HG02759 (cell line): ENCODE measurements at regions not wholly inside any gene's neighbourhood (a gene's known extent, or its start where the extent isn't known, plus 50 kb on each side); places are given as distances from the start of the nearest gene placed in this dataset.

Source experiments
- ATAC-seq: cut with Tn5 transposase; IDR thresholded peaks from one replicate; pipeline ENCODE4 v1.9.1; 2021; ENCODE audit warnings: mild to moderate bottlenecking, moderate library complexity; ENCODE audit not compliant: unreplicated experiment

DNA sequence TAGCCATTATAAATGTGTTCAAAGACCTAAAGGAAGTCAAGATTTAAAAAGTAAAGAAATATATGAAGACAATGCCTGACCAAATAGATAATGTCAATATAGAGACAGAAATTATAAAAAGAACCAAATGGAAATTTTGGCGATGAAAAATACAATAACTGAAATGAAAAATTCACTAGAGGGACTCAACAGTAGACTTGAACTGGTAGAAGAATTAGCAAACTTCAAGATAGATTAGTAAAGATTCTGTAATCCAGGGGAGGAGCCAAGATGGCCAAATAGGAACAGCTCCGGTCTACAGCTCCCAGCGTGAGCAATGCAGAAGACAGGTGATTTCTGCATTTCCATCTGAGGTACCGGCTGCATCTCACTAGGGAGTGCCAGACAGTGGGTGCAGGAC lies 433.2 kb downstream of the HINT1 start:
- no peak for ATAC-seq

DNA sequence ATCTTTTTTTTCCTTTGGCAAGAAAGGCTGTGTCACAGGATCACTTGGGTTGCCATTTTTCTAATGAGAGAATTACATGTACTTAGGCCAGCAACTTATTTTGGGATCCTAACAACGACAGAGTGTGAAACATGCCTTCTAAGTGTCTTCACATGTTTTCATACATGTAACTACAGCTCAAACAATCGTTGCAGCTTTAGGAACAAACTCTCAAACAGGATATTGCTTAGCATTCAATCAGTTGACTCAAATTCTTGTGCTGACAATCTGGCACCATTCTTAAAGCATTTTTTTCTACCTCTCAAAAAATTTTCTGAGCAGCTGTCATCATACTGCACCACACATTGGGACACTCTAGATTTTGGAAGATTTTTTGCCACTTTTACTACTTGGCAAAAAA lies 435.5 kb downstream of the HINT1 start:
- no peak for ATAC-seq

DNA sequence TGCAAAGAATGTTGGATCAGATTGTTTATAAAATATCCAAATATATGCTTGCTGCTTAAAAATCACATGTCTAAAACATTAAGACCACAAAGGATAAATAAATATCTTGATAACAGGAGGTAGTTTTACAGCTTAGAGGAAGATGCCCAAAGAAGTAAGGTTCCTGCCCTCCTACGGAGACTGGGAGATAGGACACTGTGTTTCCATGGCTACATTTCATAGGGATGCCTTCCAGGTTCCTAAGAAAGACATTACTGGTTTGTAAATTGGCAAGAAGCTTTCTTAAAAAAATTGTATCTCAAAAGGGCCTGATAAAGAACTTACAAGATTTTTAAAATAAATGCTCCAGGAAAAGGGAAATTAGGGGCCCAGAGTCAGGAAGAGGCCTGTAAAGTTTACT lies 437.2 kb downstream of the HINT1 start:
- ATAC-seq, result no peak

DNA sequence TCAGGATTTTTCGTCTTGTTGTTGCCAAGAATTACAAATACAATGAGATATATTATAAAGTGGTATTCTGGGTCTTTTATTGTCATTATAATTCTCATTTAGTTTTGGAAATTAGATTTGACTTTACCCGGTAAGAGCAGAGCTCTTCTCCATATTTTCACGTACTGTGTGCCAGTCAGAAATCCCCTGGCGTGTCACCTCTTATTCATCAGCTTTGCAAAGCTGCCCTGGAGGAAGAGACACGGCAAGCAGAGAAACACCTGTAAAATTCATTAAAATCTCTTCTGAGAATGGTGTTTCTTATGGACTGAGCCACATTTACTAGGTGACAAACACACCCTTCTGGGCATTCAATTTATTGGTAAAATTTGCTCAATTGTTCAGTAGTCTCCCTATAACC lies 440.4 kb downstream of the HINT1 start:
- ATAC-seq, result no peak

DNA sequence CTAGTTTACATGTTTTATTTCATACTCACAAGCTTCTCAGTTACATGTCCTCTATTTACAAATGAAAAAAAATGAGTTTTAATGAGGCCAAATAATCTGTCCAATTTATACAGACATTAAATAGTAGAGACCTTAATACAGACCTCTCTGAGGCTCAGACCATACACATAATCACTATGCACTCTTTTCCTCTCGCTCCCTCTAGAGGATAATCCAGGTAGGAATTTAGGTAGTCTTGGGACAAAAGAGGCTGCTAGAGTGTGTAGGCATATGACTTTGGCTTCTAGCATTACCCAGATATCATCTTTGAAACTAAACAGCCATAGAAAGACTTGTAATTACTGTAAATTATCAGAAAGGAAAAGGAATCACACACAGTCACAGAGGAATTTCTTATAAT lies 444.7 kb downstream of the HINT1 start:
- ATAC-seq, result no peak

DNA sequence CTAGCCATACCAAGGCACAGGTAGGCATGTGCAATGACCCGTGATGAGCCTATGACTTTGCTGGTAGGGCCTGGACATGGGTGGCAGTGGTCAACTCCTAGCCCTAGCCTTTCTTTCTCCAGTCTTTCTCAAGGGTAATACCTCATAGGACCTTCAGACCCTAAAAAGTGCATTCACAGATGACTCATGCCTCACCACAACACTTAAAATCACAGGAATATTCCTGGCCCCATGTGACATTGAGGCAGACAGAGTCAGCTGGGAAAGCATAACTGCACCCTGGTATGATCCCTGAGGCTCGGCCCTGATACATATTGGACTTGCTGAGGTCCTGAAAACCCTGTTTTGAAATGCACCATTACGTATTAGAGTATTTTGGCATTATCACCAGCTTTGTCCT lies 449.5 kb downstream of the HINT1 start:
- no peak for ATAC-seq

DNA sequence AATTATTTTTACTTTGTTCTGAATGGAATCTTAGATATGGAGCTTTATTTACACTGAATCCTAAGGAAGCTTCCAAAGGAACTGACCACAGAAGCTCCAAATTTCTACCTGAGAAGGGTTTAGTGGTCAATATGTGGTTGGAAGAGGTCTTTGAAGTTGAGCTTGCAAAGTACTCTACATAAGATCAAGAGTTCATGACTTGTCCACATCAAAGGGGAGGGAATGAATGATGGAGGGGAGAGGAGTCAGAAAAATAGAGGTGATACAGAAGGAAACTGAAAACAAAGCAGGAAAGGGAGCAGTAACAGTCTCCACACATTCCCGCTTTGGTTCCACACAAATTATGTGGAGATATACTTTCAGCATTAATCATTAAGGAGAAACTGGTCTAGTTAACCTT lies 450.9 kb downstream of the HINT1 start:
- ATAC-seq, result no peak

DNA sequence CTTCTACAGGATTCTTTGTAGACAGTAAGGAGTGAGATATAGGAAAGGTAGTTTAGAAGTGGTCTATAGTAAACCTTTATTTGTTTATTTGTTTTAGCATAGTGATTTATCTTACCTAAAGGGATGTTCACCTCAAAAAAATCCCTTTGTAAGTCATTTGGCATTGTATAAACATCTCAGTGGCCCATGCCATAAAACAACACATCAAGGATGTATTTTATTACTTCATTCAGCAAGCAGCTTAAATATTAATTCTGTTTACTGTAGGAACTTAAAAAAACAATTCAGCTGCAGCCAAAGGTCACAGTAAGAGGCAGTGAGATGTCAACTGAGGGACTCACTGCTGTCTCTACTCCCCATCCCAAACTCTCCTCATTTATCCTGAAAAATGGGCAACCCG lies 452.7 kb downstream of the HINT1 start:
- no peak for ATAC-seq

DNA sequence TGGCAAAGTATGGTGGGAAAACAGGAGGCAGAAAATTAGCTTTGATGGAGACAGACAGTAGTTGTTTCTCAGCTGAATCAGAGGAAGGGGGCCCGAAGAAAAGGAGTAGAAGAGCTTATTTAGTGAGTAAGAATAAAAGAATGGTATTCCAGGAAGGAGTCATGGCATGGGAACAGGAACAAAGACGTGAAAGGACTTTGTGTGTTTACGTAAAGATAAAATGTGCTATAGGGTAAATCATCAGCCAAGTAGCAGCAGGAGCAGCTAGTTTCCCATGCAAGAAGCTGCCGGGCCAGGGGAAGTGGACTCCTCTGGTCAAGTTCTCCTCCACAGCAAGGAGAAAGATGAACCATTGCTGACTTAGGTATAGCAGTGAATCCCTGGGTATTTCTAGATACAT lies 454.5 kb downstream of the HINT1 start:
- ATAC-seq, result no peak

DNA sequence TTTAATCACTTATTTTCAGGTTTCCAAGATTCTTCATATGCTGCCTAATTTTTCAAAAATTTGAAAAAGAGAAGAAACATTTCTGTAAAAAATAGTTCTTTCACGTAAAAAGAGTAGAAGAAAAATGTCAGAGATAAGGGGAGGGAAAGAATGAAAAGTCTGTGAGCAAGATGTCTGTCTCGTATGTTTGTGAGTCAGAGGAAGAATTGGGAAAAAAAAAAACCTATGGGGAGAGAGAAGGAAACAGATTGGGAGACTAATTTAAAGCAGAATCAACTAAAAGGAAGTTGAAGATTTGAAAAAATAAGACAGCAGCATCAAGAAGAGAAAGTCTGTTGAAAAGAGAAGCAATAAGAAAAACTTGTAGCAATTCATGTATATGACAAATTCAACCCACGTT lies 456.3 kb downstream of the HINT1 start:
- no peak for ATAC-seq

DNA sequence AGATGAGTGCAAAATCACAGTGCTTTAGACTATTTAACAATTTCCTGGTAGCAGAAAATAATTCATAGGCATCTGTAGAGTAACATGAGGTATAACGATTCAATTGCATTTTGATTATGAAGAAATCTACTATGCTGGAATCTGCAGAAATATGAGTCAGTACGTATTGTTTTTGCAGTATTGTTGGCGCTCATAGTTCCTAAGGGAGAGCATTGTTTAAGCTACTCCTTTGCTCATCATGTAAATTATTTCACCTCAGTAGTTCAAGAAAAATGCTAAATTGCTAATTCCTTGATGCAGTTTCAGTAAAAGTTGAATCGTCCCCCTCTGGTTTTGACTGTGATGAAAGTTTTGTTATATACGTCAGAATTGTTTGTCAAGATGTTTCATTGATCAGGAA lies 458.4 kb downstream of the HINT1 start:
- no peak for ATAC-seq

DNA sequence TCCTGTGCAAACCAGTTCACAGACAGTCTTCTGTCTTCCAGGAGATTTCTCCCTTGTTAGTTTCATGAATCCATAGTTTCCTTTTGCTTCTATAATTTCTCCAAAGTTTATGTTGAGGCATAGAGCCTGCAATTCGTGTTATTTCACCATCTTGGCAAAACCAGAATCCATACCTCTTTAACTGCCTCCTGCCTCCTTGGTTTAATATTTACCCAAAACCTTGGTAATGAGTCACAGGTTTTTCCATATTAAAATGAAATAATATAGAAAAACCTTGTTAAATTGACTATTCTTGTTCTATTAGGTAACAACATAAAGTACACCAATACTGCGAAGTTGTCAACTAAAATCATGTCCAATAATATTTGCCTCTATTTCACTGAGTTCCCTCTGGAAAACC lies 459.7 kb downstream of the HINT1 start:
- ATAC-seq, result no peak

DNA sequence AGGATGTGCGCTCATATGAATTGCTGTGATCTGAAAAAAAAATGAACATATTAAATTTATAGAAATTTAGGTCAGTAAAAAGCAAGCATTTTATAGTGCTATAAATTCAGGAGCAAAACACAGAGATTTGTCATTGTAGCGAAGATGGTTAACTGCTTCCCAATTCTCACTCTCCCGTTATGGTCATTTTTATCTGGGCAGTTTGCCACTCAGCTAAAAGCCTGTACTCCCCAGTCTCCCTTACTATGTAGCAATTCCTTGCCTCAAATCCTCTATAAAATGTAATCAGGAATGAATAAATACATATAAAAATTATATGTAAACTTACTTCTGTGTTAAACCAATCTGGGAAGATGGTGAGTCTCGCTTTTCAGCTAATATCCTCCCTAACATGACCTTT lies 471.5 kb downstream of the HINT1 start:
- ATAC-seq, result no peak

DNA sequence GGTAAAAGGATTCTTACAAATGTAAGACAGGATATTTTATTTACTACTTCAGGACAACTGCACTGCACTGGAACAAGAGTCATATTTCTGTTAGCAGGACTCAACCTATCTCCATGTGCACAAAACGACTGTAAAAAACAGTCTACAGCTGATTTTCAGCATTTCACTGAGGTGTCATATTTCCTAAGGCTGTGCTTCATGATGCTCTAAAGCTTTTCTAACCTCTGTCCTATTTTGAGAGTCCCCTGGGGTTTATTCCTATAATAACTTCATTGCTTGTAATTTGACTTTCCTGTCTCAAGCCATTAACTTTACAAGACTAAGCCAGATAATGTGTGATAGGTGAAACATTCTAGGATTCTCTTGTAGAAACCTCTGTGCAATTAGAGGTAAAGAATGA lies 472.3 kb downstream of the HINT1 start:
- no peak for ATAC-seq

DNA sequence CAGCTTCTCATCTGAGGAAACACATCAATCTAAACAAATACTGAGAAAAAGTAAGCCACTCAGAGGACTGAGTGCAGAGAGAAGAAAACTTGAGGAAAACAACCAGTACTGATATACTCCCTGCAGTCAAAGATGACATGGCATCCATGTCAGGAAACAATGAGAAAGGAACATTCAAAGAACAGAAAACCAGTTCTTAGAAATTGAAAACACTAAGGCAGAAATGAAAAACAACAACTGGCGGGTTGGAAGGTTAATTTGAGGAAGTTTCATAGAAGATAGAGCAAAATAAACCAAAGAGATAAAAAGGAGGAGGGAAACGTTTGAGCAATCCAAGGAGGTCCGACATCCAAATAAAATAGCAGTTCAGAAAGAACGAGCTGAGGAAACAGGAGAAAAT lies 475.2 kb downstream of the HINT1 start:
- no peak for ATAC-seq

DNA sequence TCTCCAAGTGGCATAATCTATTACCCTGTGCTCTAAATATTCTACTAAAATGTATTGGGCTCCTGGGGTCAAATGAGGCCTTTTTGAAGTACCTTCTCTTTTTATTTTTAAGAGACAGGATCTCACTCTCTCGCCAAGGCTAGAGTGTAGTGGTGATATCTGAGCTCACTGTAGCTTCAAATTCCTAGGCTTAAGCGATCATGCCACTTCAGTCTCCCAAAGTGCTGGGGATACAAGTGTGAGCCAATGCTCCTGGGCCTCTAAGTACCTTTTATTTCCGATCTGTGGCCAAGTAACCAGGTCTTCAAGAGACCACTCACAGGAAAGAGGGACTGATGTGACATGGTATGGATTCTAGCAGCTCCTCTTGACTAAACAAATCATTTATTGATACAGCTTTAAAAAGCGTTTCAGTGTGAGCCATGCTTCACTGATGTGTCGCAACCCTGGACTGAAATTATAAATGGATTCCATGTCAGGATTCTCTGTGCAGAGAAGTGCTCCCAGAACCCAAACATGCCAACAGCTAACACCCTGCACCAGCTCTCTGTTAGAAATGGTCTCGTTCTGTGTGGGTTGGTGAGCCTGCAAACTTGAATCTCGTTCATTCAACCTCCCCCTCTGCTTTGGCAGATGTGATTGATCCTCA lies 477.8 kb downstream of the HINT1 start:
- no peak for ATAC-seq

DNA sequence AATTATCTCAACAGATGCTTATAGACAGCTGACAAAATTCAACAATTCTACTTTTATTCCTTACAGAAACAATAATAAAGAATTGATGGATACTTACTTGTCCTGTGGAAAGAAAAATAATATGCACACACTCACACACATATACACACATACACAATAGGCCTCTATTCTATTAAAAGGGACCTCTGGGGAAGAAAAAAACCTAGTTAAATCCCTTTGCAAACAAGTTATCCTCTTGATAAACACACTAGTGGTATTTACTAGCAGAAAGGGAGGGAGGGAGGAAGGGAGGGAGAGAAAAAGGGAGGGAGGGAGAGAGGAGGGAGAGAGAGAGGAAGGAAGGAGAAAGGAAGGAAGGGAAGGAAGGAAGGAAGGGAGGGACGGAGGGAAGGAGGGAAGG lies 486.4 kb downstream of the HINT1 start:
- ATAC-seq, result no peak

DNA sequence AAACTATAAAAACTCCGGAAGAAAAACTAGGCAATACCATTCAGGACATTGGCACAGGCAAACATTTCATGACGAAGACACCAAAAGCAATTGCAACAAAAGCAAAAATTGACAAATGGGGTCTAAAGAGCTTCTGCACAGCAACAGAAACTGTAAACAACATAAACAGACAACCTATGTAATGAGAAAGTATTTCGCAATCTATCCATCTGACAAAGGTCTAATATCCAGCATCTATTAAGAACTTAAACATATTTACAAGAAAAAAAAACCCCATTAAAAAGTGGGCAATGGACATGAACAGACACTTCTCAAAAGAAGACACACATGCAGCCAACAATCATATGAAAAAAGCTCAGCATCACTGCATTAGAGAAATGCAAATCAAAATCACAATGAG lies 498.6 kb downstream of the HINT1 start:
- ATAC-seq, result no peak

DNA sequence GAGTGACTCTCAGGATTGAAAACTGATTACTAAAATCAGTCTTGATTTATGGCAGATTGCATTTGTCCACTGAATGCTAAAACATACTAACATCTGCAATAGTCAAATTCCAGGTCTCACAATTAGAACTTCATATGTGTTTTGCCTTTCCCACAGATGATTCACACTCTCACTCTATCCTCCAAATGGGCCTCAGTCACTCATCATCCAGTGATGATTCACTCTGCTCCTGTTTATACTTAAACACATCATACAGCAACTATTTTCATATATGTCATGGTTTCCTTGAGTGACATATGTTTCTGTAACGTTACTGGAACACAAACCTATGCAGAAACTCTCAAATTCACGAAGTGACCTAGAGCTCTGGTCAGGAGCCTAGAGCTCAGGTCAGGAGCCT lies 512.9 kb downstream of the HINT1 start:
- ATAC-seq, result no peak

DNA sequence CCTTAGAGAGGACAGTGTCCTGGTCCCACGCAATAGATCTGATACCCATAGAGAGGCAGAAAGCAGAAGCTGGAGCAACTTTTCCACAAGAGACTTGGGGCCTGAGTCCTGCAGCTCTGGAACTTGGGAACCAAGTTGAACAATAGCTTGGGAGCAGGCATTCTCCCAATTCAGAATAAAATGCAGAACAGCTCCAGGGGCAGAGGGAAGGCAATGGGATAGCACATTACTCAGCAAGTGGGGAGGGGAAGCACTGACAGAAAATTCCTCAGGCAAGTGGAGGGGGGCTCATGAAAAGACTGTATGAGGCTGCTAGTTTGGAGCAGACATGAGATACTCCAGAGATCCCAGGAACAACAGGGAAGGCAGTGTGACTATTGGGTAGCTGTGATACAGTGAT lies 513.6 kb downstream of the HINT1 start:
- no peak for ATAC-seq

DNA sequence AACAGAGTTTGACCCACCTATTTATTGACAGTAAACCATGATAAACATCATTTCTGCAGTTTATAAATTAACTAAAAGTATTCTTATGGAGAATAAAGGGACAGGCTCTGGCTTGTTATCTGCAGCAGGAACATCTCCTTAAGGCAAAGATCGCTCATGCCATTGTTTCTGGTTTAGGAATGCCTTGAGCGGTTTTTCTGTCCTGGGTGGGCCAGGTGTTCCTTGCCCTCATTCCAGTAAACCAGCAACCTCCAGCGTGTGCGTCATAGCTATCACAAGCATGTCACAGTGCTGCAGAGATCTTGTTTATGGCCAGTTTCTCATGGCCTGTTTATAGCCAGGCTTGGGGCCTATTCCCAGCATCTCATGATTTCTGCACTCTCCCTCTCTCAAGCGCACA lies 521.7 kb downstream of the HINT1 start:
- ATAC-seq, result no peak

DNA sequence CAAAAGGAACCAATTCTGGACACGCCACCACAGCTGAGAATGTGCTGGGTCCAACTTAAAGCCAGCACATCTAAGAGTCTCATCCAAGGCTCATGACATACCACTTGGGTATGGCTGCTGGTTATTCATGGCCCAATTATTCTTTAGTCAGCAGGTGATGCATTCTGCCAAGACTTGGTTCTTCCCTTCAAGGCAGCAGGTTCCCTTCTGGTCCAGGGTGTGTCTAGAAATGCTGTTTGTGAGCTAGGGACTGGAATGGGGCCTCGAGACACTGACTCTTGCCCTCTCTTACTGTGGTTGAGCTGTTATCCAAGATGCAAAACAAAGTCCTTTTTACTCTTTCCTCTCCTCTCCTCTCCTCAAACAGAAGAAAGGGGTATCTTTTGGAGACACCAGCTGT lies 522.6 kb downstream of the HINT1 start:
- ATAC-seq, result no peak

DNA sequence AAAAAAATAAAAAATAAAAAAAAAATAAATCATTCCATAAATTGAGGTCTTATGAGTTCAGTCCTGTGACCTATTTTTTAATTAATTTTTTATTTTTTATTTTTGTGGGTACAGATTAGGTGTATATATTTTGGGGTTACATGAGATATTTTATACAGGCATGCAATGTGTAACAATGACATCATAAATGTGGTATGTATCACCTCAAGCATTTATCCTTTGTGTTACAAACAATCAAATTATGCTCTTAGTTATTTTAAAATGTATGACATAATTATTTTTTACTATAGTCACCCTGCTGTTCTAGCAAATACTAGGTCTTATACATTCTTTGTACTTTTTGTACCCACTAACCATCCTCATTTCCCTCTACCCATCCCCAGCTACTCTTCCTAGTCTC lies 537.9 kb downstream of the HINT1 start:
- no peak for ATAC-seq

DNA sequence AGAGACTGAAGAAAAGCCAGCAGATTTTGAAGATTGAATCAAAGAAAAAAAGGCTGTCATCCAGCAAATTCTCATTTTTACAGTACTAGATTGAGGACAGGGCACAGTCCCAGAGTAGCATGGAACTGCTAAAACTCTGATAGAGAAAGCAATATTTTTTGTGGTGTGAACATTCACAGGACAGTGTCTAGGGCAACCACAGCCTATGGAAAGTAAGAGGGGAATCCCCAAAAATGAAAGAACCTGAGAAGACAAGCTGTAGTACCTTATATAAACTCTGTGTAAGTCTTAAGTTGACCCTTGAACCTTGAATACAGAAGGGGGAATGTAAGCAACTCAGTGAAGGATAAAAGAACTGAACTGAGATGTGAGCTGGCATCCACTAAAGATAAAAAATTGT lies 540.3 kb downstream of the HINT1 start:
- no peak for ATAC-seq
